Body of pancreas (tissue), 4 donors: ENCODE measurements at regions not wholly inside any gene's neighbourhood (a gene's known extent, or its start where the extent isn't known, plus 50 kb on each side); places are given as distances from the start of the nearest gene placed in this dataset.
"Not testable (repeated sequence)": the region's sequence is repeated elsewhere in the genome, so short reads cannot be mapped to it uniquely, and the experiment has no call there.

Experiments used
- ATAC-seq: fragments of 150-250 bp; one replicate; pipeline ENCODE4 v1.9.1; 2016
- DNase-seq, 4 donors: peaks; one replicate each; pipeline ENCODE4 v3.0.0-alpha.2; 2019
- H3K27ac ChIP-seq, 4 donors: fragments of 200-600 bp; sonication (generic); 1 replicate in 3 of 4; 2 replicates in 1 of 4; pipeline versions ENCODE4 v1.5.1 to v1.6.1; 2016 to 2019; ENCODE audit warnings: mild to moderate bottlenecking in 1 of 4, mixed read lengths in 1 of 4, moderate library complexity in 1 of 4
- H3K27me3 ChIP-seq, 2 donors: fragments of 200-600 bp; sonication (generic); one replicate each; pipeline ENCODE4 v1.6.0; 2016; ENCODE audit warnings: mild to moderate bottlenecking in 1 of 2
- H3K36me3 ChIP-seq, 2 donors: fragments of 200-600 bp; sonication (generic); replicated peaks in 1 of 2; 2 replicates each; pipeline ENCODE4 v1.5.1; 2016; ENCODE audit warnings: low read depth in 2 of 2; ENCODE audit not compliant: insufficient read depth in 1 of 2
- H3K4me1 ChIP-seq: fragments of 200-600 bp; sonication (generic); one replicate; pipeline ENCODE4 v1.6.0; 2016
- H3K4me3 ChIP-seq, 2 donors: fragments of 200-600 bp; sonication (generic); 1 replicate in 1 of 2; 2 replicates in 1 of 2; pipeline ENCODE4 v1.5.1; 2016 to 2019
- H3K9me3 ChIP-seq, 3 donors: fragments of 200-600 bp; sonication (generic); 1 replicate in 2 of 3; 2 replicates in 1 of 3; pipeline ENCODE4 v1.5.1; 2016
- POLR2A ChIP-seq, 3 donors: fragments of 450-650 bp; IDR thresholded peaks; one replicate each; pipeline ENCODE4 v1.6.1; 2016; ENCODE audit warnings: antibody characterized with exemption in 3 of 3, mild to moderate bottlenecking in 2 of 3
- WGBS, 2 donors: methylation state at CpG; one replicate each; pipeline ENCODE4 v1.1.5; 2017; 5-methylcytosine and 5-hydroxymethylcytosine counted together
- intact Hi-C: fragments of 100-400 bp; cut with DNase I; formaldehyde crosslinking; loops from one replicate; pipeline ENCODE4 v1.15.1; 2023
- TF ChIP-seq, protein P1 (sequence below), 7 experiments: fragments of 450-650 bp in 4 of 7; fragments of 200-600 bp in 3 of 7; sonication (generic) in 3 of 7; IDR thresholded peaks; one replicate each; pipeline ENCODE4 v1.5.1; 2016 to 2019; ENCODE audit warnings: antibody characterized with exemption in 7 of 7

DNA sequence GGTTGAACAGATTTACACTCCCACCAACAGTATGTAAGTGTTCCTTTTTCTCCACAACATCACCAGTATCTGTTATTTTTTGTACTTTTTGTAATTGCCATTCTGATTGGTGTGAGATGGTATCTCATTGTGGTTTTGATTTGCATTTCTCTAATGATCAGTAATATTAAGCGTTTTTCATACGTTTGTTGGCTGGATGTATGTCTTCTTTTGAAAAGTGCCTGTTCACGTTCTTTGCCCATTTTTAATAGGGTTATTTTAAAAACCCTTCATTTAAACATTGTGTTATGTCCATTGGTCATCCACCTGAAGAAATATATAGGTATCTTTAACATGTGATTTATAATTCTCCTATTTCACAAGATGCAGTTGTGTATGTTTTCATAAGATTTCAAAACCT is 291.3 kb downstream of the SEMA3D start:
- DNase-seq (no peak), ATAC-seq (no peak)
- TF ChIP-seq, protein P1, sequence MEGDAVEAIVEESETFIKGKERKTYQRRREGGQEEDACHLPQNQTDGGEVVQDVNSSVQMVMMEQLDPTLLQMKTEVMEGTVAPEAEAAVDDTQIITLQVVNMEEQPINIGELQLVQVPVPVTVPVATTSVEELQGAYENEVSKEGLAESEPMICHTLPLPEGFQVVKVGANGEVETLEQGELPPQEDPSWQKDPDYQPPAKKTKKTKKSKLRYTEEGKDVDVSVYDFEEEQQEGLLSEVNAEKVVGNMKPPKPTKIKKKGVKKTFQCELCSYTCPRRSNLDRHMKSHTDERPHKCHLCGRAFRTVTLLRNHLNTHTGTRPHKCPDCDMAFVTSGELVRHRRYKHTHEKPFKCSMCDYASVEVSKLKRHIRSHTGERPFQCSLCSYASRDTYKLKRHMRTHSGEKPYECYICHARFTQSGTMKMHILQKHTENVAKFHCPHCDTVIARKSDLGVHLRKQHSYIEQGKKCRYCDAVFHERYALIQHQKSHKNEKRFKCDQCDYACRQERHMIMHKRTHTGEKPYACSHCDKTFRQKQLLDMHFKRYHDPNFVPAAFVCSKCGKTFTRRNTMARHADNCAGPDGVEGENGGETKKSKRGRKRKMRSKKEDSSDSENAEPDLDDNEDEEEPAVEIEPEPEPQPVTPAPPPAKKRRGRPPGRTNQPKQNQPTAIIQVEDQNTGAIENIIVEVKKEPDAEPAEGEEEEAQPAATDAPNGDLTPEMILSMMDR (IDR thresholded peaks at IDR 0.05) = no peak
- TF ChIP-seq POLR2A (IDR thresholded peaks at IDR 0.05) = no peak
- H3K4me3 ChIP-seq = no peak overlapping the region
- intact Hi-C loops = no loop called here
- H3K9me3 ChIP-seq = no peaks in the 10 kb centered on the region
- 71 to 76% methylated on average over 3 of the region's 3 CpGs for WGBS, 2 donors
- H3K36me3 ChIP-seq = no peaks in the 10 kb centered on the region
- H3K27me3 ChIP-seq = no peaks in the 10 kb centered on the region
- no peaks in the 10 kb centered on the region for H3K4me1 ChIP-seq
- H3K27ac ChIP-seq = no peak overlapping the region

DNA sequence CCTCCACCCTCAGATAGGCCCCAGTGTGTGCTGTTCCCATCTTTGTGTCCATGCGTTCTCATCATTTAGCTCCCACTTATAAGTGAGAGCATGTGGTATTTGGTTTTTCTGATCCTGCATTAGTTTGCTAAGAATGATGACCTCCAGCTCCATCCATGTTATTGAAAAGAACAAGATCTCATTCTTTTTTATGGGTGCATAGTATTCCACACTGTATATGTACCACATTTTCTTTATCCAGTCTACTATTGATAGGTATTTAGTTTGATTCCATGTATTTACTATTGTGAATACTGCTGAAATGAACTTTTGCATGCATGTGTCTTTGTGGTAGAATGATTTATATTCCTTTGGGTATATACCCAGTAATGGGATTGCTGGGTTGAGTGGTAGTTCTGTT is 303.3 kb downstream of the SEMA3D start:
- ATAC-seq, DNase-seq, H3K36me3 ChIP-seq, H3K27ac ChIP-seq, intact Hi-C loops, H3K4me1 ChIP-seq, H3K27me3 ChIP-seq, H3K9me3 ChIP-seq, H3K4me3 ChIP-seq: not testable (repeated sequence)
- WGBS, 2 donors = 64 to 77% methylated on average over 1 of the region's 1 CpG

DNA sequence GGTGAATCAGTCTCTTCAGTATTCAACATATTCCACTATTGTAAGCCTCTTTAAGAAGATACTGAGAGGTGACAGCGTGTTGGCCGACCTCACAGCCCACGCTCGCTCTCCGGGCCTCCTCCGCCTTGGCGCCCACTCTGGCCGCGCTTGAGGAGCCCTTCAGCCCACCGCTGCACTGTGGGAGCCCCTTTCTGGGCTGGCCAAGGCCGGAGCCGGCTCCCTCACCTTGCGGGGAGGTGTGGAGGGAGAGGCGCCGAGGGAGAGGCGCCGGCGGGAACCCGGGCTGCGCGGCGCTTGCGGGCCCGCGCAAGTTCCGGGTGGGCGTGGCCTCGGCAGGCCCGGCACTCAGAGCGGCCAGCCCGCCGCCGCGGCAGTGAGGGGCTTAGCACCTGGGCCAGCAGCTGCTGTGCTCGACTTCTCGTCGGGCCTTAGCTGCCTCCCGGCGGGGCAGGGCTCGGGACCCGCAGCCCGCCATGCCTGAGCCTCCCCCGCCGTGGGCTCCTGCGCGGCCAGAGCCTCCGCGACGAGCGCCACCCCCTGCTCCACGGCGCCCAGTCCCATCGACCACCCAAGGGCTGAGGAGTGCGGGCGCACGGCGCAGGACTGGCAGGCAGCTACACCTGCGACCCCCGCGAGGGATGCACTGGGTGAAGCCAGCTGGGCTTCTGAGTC is 306.4 kb downstream of the SEMA3D start:
- H3K27me3 ChIP-seq, DNase-seq, intact Hi-C loops, H3K9me3 ChIP-seq, H3K4me3 ChIP-seq, H3K4me1 ChIP-seq, H3K27ac ChIP-seq, H3K36me3 ChIP-seq, ATAC-seq: not testable (repeated sequence)
- 93 to 97% methylated on average over 19 to 40 of the region's 60 CpGs for WGBS, 2 donors

DNA sequence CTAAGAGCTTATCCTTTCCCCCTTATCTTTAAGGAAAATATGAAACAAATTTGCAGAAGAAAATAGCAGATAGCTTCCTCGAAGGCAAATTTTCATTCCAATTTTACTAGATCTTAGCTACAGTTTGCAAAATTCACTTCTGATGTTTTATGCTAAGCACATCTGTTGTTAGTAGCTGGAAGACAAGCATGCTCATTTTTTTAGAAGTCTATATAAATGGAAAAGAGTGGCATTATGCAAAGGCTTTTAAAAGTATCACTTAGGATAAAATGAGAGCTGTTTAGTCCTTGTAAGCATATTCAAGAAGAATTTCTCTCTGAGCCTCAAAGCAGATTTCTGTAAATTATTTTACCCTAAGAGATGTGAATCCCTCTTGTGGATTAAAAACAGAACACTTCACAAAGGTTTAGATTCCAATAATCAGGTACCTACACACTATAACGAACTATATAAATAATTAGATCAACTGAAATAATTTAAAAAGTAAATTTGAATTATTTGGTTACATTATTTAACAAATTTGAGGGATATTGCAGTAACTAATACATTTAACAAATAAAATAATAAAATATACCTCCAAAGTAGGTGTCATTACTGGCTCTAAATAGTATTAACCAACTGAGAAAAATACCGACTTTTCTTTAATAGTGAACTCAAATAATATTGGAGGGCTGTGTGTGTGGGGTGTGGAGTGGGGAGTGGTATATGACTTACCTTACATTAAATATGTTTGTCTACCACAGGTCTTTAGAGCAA is 307.1 kb downstream of the SEMA3D start:
- TF ChIP-seq POLR2A (IDR thresholded peaks at IDR 0.05) = no peak
- TF ChIP-seq, protein P1 (IDR thresholded peaks at IDR 0.05) = no peak
- no peaks in the 10 kb centered on the region for H3K4me1 ChIP-seq
- ATAC-seq (no peak), DNase-seq (no peak)
- no peaks in the 10 kb centered on the region for H3K9me3 ChIP-seq
- no peaks in the 10 kb centered on the region for H3K27me3 ChIP-seq
- no peak overlapping the region for H3K4me3 ChIP-seq
- intact Hi-C loops = no loop called here
- 50 to 59% methylated on average over 3 of the region's 3 CpGs for WGBS, 2 donors
- H3K36me3 ChIP-seq = no peaks in the 10 kb centered on the region
- no peak overlapping the region for H3K27ac ChIP-seq

- ATAC-seq (no peak), DNase-seq (no peak)
- H3K4me1 ChIP-seq = no peaks in the 10 kb centered on the region
- intact Hi-C loops = no loop called here
- no peaks in the 10 kb centered on the region for H3K36me3 ChIP-seq
- H3K9me3 ChIP-seq = no peaks in the 10 kb centered on the region
- TF ChIP-seq, protein P1 (IDR thresholded peaks at IDR 0.05) = no peak
- no peak for TF ChIP-seq POLR2A (IDR thresholded peaks at IDR 0.05)
- no peak overlapping the region for H3K4me3 ChIP-seq
- no peaks in the 10 kb centered on the region for H3K27me3 ChIP-seq
- WGBS, 2 donors = 85 to 87% methylated on average over 1 of the region's 1 CpG
- no peak overlapping the region for H3K27ac ChIP-seq
Measured at GRCh38 chr7:84877943-84878570, 308.8 kb downstream of the SEMA3D start.
